PC-9 (cell line): ENCODE measurements at regions not wholly inside any gene's neighbourhood (a gene's known extent, or its start where the extent isn't known, plus 50 kb on each side); places are given as distances from the start of the nearest gene placed in this dataset.

Experiments used
- BruUV-seq: library from RNA; stranded (reverse); fragments of 400-500 nt; replicated peaks from 2 replicates; lab custom pipeline; 2021; lab: Mats Ljungman, UMichigan
- CTCF ChIA-PET: fragments of 300-600 bp; sonication (Branson Sonifier 250); formaldehyde crosslinking; loops from one replicate; lab custom pipeline; 2022; ENCODE audit warnings: antibody characterized with exemption; lab: Charles Lee
- POLR2A ChIA-PET: fragments of 300-600 bp; sonication (Branson Sonifier 250); formaldehyde crosslinking; loops from one replicate; lab custom pipeline; 2022; ENCODE audit warnings: antibody characterized with exemption; ENCODE audit not compliant: unreplicated experiment; lab: Charles Lee
- DNase-seq, 2 experiments: peaks; one replicate each; pipeline versions ENCODE4 v3.0.0 to v3.0.0-alpha.2; 2015 to 2022; ENCODE audit warnings: mixed read lengths in 1 of 2
- H2AFZ ChIP-seq: fragments of 200-600 bp; sonication (generic); 2 replicates; pipeline ENCODE4 v1.8.1; 2017; ENCODE audit warnings: antibody characterized with exemption
- H3F3A ChIP-seq: fragments of 200-600 bp; sonication (generic); 2 replicates; pipeline ENCODE4 v1.8.1; 2017; ENCODE audit warnings: antibody characterized with exemption, mild to moderate bottlenecking, low read depth; ENCODE audit not compliant: insufficient read depth
- H3K27ac ChIP-seq: fragments of 200-600 bp; sonication (generic); 2 replicates; pipeline ENCODE4 v1.6.1; 2016; ENCODE audit warnings: mixed run types
- H3K27me3 ChIP-seq: fragments of 200-600 bp; sonication (generic); 2 replicates; pipeline ENCODE4 v1.6.1; 2016; ENCODE audit warnings: low read depth, mixed run types; ENCODE audit not compliant: insufficient read depth
- H3K36me3 ChIP-seq: fragments of 200-600 bp; sonication (generic); 2 replicates; pipeline ENCODE4 v1.6.1; 2016; ENCODE audit warnings: low read depth, mixed run types
- H3K4me1 ChIP-seq: fragments of 200-600 bp; sonication (generic); replicated peaks from 2 replicates; pipeline ENCODE4 v1.6.1; 2016; ENCODE audit warnings: mixed run types; ENCODE audit not compliant: insufficient read depth
- H3K4me2 ChIP-seq: fragments of 200-600 bp; sonication (generic); 2 replicates; pipeline ENCODE4 v1.6.1; 2017; ENCODE audit warnings: mixed run types
- H3K4me3 ChIP-seq: fragments of 200-600 bp; sonication (generic); 2 replicates; pipeline ENCODE4 v1.6.1; 2016; ENCODE audit warnings: mixed run types
- H3K79me2 ChIP-seq: fragments of 200-600 bp; sonication (generic); 2 replicates; pipeline ENCODE4 v1.6.1; 2017; ENCODE audit warnings: low read depth, mixed run types
- H3K9me2 ChIP-seq: fragments of 200-600 bp; sonication (generic); 2 replicates; pipeline ENCODE4 v1.8.1; 2017; ENCODE audit warnings: mild to moderate bottlenecking; ENCODE audit not compliant: insufficient read depth
- H3K9me3 ChIP-seq: fragments of 200-600 bp; sonication (generic); 2 replicates; pipeline ENCODE4 v1.8.1; 2016; ENCODE audit warnings: low read depth; ENCODE audit not compliant: insufficient read depth
- H4K20me1 ChIP-seq: fragments of 200-600 bp; sonication (generic); 2 replicates; pipeline ENCODE4 v1.8.1; 2017; ENCODE audit not compliant: insufficient read depth
- EZH2 ChIP-seq: fragments of 200-600 bp; sonication (generic); IDR thresholded peaks from 2 replicates; pipeline ENCODE4 v1.8.0; 2017; ENCODE audit warnings: antibody characterized with exemption, low read depth
- intact Hi-C: fragments of 100-400 bp; cut with micrococcal nuclease; formaldehyde crosslinking; loops from one replicate; pipeline ENCODE4 v1.10.0; 2022; ENCODE audit not compliant: unreplicated experiment
- TF ChIP-seq, protein P1 (sequence below): fragments of 200-600 bp; sonication (generic); conservative IDR thresholded peaks from 2 replicates; pipeline ENCODE4 v1.6.1; 2017; ENCODE audit warnings: mixed run types, antibody characterized with exemption, mild to moderate bottlenecking, moderate library complexity

DNA sequence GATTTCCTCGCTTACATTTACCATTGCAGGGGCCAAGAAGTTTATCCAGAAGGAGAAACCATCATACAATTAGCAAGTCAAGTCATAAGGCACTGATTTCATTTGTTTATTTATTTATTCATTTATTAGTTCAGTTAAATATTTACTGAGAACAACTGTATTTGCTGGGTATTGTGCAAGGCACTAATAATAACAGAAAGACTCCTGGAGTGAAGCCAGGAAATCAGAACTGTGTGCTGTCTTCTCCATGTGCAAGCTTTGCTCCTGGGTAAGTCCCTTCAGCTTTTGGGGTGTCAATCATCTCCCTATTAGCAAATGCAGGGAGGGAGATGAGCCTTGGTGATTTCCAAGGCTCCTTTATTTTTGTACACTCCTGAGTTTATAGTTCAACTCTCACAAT is 341.6 kb upstream of the MEIS1 start:
- Histone ChIP-seq H3K27me3 (no peaks in the 10 kb centered on the region), H3K9me3 (no peaks in the 10 kb centered on the region), H3F3A (no peaks in the 10 kb centered on the region), H3K36me3 (no peaks in the 10 kb centered on the region), H3K79me2 (no peaks in the 10 kb centered on the region), H3K4me3 (no peak overlapping the region), H3K27ac (no peak overlapping the region), H2AFZ (no peak overlapping the region), H3K4me2 (no peak overlapping the region), H4K20me1 (no peaks in the 10 kb centered on the region), H3K4me1 (no peaks in the 10 kb centered on the region), H3K9me2 (no peaks in the 10 kb centered on the region)
- TF ChIP-seq, protein P1, sequence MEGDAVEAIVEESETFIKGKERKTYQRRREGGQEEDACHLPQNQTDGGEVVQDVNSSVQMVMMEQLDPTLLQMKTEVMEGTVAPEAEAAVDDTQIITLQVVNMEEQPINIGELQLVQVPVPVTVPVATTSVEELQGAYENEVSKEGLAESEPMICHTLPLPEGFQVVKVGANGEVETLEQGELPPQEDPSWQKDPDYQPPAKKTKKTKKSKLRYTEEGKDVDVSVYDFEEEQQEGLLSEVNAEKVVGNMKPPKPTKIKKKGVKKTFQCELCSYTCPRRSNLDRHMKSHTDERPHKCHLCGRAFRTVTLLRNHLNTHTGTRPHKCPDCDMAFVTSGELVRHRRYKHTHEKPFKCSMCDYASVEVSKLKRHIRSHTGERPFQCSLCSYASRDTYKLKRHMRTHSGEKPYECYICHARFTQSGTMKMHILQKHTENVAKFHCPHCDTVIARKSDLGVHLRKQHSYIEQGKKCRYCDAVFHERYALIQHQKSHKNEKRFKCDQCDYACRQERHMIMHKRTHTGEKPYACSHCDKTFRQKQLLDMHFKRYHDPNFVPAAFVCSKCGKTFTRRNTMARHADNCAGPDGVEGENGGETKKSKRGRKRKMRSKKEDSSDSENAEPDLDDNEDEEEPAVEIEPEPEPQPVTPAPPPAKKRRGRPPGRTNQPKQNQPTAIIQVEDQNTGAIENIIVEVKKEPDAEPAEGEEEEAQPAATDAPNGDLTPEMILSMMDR: no peak
- TF ChIP-seq EZH2: no peak
- ChIA-PET POLR2A (no interaction called here), CTCF (no interaction called here)
- DNase-seq: no peak
- BruUV-seq: no TSS peak
- intact Hi-C loops: no loop called here

- Histone ChIP-seq H3K27ac (no peak overlapping the region), H3K79me2 (no peaks in the 10 kb centered on the region), H3K4me3 (no peak overlapping the region), H3K4me1 (no peaks in the 10 kb centered on the region), H3K4me2 (no peak overlapping the region), H3K9me3 (no peaks in the 10 kb centered on the region), H3F3A (no peaks in the 10 kb centered on the region), H2AFZ (no peak overlapping the region), H3K36me3 (no peaks in the 10 kb centered on the region), H3K27me3 (0 out of 2 replicates have a peak, but pooled peaks cover 7% of the 10 kb centered on the region), H3K9me2 (no peaks in the 10 kb centered on the region), H4K20me1 (no peaks in the 10 kb centered on the region)
- no TSS peak for BruUV-seq
- TF ChIP-seq, protein P1: no peak
- TF ChIP-seq EZH2: no peak
- ChIA-PET CTCF (no interaction called here), POLR2A (no interaction called here)
- intact Hi-C loops: no loop called here
- no peak for DNase-seq
These were observed 349.9 kb upstream of the MEIS1 start for GRCh38 chr2:66084948-66085590.

- TF ChIP-seq, protein P1: no peak
- no peak for TF ChIP-seq EZH2
- Histone ChIP-seq H2AFZ (no peak overlapping the region), H3K4me3 (no peak overlapping the region), H4K20me1 (no peaks in the 10 kb centered on the region), H3K36me3 (no peaks in the 10 kb centered on the region), H3K4me1 (no peaks in the 10 kb centered on the region), H3K9me3 (no peaks in the 10 kb centered on the region), H3K27ac (no peak overlapping the region), H3K79me2 (no peaks in the 10 kb centered on the region), H3K4me2 (no peak overlapping the region), H3K27me3 (peaks cover 14% of the 10 kb centered on the region; the same call in 1 of the 2 replicates), H3F3A (no peaks in the 10 kb centered on the region), H3K9me2 (no peaks in the 10 kb centered on the region)
- ChIA-PET POLR2A (no interaction called here), CTCF (no interaction called here)
- no TSS peak for BruUV-seq
- no peak for DNase-seq
- intact Hi-C loops: no loop called here
These were observed 352.3 kb upstream of the MEIS1 start for GRCh38 chr2:66082581-66082980.
